ENCODE measurements at regions not wholly inside any gene's neighbourhood (a gene's known extent, or its start where the extent isn't known, plus 50 kb on each side); places are given as distances from the start of the nearest gene placed in this dataset.

DNA sequence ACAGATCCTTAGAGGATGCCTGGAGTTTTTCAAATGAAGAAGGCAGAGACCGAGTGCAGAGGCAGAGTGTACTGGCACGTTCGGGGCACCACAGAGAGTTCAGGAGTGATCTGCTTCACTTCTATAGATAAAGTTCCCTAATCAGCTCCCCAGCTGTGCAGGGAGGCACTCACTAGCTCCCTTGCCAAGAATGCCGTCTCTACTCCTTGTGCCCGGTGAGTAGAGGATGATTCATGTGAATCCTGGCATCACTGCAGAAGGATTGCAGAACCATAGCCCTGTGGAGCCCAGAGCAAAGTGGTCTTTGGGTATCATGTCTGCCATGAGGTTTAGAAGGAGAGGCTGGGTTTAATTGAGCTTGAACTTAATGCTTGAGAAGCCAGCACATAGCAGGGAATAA is 510.1 kb upstream of the RAB6C start:
- H3K9ac ChIP-seq (ENCODE audit: low read length) = no peak overlapping the region
- H2AFZ ChIP-seq (ENCODE audit: low read depth, low read length) = no peak overlapping the region
- H3K79me2 ChIP-seq (ENCODE audit: low read length) = no peaks in the 10 kb centered on the region
- H3K27me3 ChIP-seq (ENCODE audit: low read depth, low read length) = no peaks in the 10 kb centered on the region
- no peaks in the 10 kb centered on the region for H4K20me1 ChIP-seq (ENCODE audit: insufficient read depth, low read length)
- no peak overlapping the region for H3K4me2 ChIP-seq (ENCODE audit: low read length)
- H3K4me1 ChIP-seq (ENCODE audit: low read length) = peaks cover 17% of the 10 kb centered on the region
- no peak overlapping the region for H3K4me3 ChIP-seq (ENCODE audit: low read length)
- no peak overlapping the region for H3K27ac ChIP-seq (ENCODE audit: low read length)
- H3K9me3 ChIP-seq (ENCODE audit: insufficient read depth, low read length) = no peaks in the 10 kb centered on the region
- TF ChIP-seq, protein P1, sequence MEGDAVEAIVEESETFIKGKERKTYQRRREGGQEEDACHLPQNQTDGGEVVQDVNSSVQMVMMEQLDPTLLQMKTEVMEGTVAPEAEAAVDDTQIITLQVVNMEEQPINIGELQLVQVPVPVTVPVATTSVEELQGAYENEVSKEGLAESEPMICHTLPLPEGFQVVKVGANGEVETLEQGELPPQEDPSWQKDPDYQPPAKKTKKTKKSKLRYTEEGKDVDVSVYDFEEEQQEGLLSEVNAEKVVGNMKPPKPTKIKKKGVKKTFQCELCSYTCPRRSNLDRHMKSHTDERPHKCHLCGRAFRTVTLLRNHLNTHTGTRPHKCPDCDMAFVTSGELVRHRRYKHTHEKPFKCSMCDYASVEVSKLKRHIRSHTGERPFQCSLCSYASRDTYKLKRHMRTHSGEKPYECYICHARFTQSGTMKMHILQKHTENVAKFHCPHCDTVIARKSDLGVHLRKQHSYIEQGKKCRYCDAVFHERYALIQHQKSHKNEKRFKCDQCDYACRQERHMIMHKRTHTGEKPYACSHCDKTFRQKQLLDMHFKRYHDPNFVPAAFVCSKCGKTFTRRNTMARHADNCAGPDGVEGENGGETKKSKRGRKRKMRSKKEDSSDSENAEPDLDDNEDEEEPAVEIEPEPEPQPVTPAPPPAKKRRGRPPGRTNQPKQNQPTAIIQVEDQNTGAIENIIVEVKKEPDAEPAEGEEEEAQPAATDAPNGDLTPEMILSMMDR (IDR thresholded peaks at IDR 0.05; ENCODE audit: low read depth, low read length) = no peak
- TF ChIP-seq EZH2phosphoT487 (IDR thresholded peaks at IDR 0.05; ENCODE audit: low read depth) = no peak
- H3K36me3 ChIP-seq (replicated peaks; ENCODE audit: low read depth, low read length) = peaks cover 3% of the 10 kb centered on the region

DNA sequence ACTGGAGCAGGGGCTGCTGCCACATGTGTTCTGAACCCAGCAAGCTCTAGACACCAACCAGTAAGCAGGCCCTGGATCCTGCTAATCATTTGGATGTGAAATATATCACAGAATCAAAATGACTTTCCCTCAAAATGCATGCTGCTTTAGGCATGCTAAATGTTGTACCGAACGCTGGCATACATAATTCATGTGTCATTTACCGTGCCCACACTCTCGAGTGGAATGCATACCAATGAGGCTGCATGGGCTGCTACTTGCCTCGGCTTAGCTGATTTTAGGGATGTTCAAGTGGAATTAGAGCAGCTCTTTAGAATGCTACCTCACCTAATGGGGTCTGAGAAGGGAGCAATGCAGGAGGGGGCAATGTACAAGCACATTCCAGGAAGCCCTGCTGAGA is 509.6 kb upstream of the RAB6C start:
- Histone ChIP-seq H3K27ac (ENCODE audit: low read length) (no peak overlapping the region), H3K36me3 (replicated peaks; ENCODE audit: low read depth, low read length) (peaks cover 1% of the 10 kb centered on the region), H2AFZ (ENCODE audit: low read depth, low read length) (no peak overlapping the region), H3K4me3 (ENCODE audit: low read length) (no peak overlapping the region), H4K20me1 (ENCODE audit: insufficient read depth, low read length) (no peaks in the 10 kb centered on the region), H3K9ac (ENCODE audit: low read length) (no peak overlapping the region), H3K4me1 (ENCODE audit: low read length) (peaks cover 12% of the 10 kb centered on the region), H3K79me2 (ENCODE audit: low read length) (no peaks in the 10 kb centered on the region), H3K27me3 (ENCODE audit: low read depth, low read length) (no peaks in the 10 kb centered on the region), H3K4me2 (ENCODE audit: low read length) (no peak overlapping the region), H3K9me3 (ENCODE audit: insufficient read depth, low read length) (no peaks in the 10 kb centered on the region)
- TF ChIP-seq, protein P1 (IDR thresholded peaks at IDR 0.05; ENCODE audit: low read depth, low read length) = no peak
- TF ChIP-seq EZH2phosphoT487 (IDR thresholded peaks at IDR 0.05; ENCODE audit: low read depth) = no peak

DNA sequence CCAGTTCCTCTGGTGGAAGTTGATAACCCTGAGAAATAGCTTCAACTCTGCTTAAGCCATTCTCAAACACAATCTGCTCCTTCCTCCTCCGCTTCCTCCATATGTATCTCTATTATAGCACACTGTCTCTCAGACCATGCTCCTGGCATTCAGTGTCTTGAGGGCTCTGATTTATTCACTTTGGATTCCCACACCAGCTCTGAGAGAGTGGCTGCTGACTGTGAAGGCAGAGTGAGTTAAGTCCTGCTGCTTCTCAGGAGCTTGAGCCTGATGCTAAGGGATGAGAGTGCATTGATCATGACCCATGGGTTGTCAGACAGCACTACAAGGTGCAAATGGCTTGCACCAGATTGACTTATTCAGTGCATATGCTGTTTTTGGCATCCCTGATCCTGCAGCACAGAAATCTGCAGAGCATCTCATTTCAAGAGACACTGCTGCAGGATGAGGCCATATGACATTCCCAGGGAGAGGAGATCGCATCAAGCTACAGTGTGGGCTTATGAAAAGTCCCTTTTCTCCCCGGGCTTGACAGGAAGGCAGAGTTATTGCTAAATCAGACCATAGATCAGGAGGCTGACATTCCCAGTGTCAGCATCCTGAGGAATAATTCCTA is 500.5 kb upstream of the RAB6C start:
- H3K36me3 ChIP-seq (replicated peaks; ENCODE audit: low read depth, low read length) = peaks cover 7% of the 10 kb centered on the region
- no peaks in the 10 kb centered on the region for H3K27me3 ChIP-seq (ENCODE audit: low read depth, low read length)
- H3K4me1 ChIP-seq (ENCODE audit: low read length) = peaks cover 37% of the 10 kb centered on the region
- H2AFZ ChIP-seq (ENCODE audit: low read depth, low read length) = no peak overlapping the region
- no peak overlapping the region for H3K9ac ChIP-seq (ENCODE audit: low read length)
- no peaks in the 10 kb centered on the region for H3K9me3 ChIP-seq (ENCODE audit: insufficient read depth, low read length)
- H4K20me1 ChIP-seq (ENCODE audit: insufficient read depth, low read length) = no peaks in the 10 kb centered on the region
- no peak overlapping the region for H3K4me2 ChIP-seq (ENCODE audit: low read length)
- no peaks in the 10 kb centered on the region for H3K79me2 ChIP-seq (ENCODE audit: low read length)
- H3K4me3 ChIP-seq (ENCODE audit: low read length) = no peak overlapping the region
- TF ChIP-seq, protein P1 (IDR thresholded peaks at IDR 0.05; ENCODE audit: low read depth, low read length) = no peak
- no peak for TF ChIP-seq EZH2phosphoT487 (IDR thresholded peaks at IDR 0.05; ENCODE audit: low read depth)
- no peak overlapping the region for H3K27ac ChIP-seq (ENCODE audit: low read length)

DNA sequence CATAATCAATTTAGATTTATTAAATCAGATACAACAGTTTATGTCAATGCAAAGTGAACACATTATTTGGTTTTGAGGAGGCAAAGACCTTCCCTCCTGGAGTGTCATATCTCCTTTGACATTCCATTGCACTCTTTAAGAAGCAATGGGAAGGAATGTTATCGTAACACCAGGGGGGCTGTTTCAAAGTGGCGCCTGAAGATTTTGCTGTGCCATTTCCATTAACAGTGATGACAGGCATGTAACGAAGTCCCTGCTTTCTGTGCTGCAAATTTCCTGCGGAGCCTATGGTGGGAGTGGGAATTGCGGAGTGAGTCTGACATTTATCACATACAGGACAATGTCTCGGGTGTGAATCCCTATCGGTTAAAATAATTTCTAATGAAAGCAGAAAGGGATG is 499.6 kb upstream of the RAB6C start:
- Histone ChIP-seq H3K79me2 (ENCODE audit: low read length) (no peaks in the 10 kb centered on the region), H3K9me3 (ENCODE audit: insufficient read depth, low read length) (no peaks in the 10 kb centered on the region), H3K4me2 (ENCODE audit: low read length) (no peak overlapping the region), H3K27ac (ENCODE audit: low read length) (no peak overlapping the region), H3K9ac (ENCODE audit: low read length) (no peak overlapping the region), H3K4me1 (ENCODE audit: low read length) (peaks cover 40% of the 10 kb centered on the region), H3K4me3 (ENCODE audit: low read length) (no peak overlapping the region), H4K20me1 (ENCODE audit: insufficient read depth, low read length) (no peaks in the 10 kb centered on the region), H3K27me3 (ENCODE audit: low read depth, low read length) (no peaks in the 10 kb centered on the region), H2AFZ (ENCODE audit: low read depth, low read length) (no peak overlapping the region), H3K36me3 (replicated peaks; ENCODE audit: low read depth, low read length) (peaks cover 7% of the 10 kb centered on the region)
- TF ChIP-seq EZH2phosphoT487 (IDR thresholded peaks at IDR 0.05; ENCODE audit: low read depth) = no peak
- TF ChIP-seq, protein P1 (IDR thresholded peaks at IDR 0.05; ENCODE audit: low read depth, low read length) = no peak
